ENCODE measurements at regions not wholly inside any gene's neighbourhood (a gene's known extent, or its start where the extent isn't known, plus 50 kb on each side); places are given as distances from the start of the nearest gene placed in this dataset.

DNA sequence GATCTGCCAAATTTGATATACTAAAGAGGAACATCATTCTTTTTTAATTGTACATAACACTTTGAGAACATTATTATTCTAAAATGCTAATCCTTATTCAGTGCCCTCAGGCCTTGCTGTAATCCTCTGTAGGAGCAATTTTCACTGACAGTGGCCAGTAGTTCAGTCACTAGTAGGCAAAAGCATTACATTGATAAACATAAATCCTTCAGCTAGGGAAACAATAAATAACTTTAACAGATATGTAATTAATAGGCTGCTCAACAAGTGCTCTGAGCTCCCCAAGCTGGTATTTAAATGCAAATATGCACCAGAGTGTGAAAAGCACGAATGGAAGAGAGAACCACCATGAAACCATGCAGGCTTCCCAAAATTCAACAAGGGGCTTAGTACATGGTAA is 77.7 kb upstream of the FAM47C start:
- no peak for DNase-seq (ENCODE audit: low spot score)

DNA sequence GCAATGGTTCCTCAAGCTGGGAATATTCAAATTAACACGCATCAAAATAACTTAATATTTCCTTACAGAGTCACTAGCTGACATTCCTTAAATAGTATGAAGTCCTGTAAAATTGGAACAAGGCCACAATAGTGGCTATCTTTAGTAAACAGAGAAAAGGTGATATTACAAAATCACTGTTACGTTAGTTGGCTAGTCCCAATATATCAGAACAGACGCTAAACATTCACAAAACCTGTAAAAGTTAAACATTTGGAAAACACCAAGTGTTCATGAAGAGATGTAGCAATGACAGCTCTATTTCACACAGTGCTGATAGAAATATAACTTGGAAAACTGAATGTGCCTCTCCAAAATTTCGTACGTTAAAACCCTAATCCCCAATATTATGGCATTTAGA is 61.0 kb upstream of the FAM47C start:
- no peak for DNase-seq (ENCODE audit: low spot score)

DNA sequence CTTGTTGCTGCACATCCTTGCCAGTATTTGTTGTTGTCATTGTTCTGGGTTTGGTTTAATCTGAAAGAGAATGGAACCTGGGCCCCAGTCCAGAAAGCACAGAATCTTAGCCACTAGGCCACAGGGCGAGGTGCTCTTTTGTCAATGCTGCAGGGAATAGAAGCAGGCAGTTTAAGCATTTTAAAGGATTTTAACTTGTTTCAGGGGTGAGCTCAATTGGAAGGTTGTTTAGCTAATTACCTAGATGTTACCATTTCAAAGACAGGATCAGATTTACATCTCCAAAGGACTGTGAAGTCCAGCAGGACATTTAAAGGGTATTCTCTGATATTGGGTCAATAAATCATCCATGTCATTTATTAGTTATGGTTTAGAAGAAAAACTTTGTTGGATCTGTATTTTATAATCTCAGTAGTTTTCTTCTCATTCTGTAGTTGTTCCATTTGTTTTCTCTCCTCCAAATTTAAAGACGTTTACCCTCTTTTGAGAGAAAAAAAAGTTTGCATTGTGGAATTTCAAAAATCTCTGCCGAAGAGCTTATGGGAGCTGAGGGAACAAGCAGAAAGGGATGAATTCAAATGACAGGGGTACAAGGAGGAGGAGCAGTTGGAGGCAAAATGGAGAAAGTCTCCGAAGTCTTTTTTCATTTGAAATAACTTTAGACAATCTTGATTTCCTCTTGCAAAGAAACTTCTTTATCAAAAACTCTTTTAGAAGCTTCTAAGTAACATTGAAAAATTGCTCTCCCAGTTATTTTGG is 57.5 kb upstream of the FAM47C start:
- no peak for DNase-seq (ENCODE audit: low spot score)

DNA sequence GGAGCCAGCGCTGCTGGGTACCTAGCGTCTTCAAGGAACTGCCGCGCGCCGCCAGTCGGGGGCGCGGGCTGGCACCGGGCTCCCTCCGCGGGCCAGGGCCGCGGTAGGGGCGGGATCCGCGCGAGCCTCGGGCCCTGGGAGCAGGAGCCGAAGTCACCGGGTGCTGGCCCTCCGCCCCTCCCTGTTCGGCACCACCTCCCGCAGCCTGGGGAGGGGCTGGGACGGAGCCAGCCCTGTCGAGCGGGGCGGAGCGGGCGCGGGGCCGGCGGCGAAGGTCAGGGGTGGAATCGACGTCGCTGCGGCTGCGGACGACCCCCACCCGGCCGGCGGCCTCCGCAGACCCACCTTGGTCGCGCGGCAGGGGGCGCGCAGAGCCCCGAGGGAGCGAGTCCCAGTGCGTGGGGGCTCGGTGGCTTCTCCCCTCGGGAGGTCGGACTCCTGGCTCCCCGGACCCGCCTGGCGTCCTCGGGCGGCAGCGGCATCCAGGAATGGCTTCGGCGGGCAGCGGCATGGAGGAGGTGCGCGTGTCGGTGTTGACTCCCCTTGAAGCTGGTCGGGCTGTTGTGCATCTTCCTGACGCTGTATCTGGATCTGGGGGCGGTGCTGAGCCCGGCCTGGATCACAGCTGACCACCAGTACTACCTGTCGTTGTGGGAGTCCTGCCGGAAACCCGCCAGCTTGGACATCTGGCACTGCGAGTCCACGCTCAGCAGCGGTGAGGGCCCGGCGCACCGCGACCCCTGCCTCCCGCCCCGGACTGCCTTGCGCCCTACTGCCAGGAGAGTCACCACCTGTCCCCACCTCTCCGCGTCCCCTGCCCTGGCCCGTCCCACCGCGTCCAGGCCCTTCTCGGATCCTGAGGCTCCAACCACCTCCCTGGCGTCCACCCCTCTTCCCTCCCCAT is 50.5 kb upstream of the FAM47C start:
- DNase-seq (ENCODE audit: low spot score): no peak
